Stimulated activated CD8-positive, alpha-beta memory T cell treated with anti-CD3 and anti-CD28 coated beads, Interleukin-7, amount 100 ng/mL, for 24 hours (primary cell): ENCODE measurements at regions not wholly inside any gene's neighbourhood (a gene's known extent, or its start where the extent isn't known, plus 50 kb on each side); places are given as distances from the start of the nearest gene placed in this dataset.

ENCODE experiments used
- DNase-seq: peaks from one replicate; pipeline ENCODE4 v3.0.0-alpha.2; 2020; ENCODE audit warnings: low read depth

GRCh38 chr21:28233536-28234220 is 759.0 kb downstream of the LTN1 start:
- no peak for DNase-seq

DNA sequence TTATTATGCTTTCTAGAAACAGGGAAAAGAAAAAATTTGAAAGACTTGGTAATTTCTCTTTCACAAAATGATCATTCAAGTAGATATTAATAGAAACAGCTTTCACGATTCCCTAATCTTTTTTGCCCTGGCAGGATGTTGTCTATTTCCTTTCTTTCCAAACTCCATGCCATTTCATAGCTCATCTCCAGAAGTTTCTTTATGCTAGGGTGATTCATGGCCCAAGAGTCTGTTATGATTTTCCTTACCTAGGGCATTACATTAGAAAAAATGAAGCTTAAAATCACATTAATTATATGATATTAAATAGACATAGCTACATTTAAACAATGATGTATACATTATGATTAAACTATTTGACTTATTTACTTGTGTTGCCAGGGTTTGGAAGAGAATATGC is 762.1 kb downstream of the LTN1 start:
- no peak for DNase-seq

DNA sequence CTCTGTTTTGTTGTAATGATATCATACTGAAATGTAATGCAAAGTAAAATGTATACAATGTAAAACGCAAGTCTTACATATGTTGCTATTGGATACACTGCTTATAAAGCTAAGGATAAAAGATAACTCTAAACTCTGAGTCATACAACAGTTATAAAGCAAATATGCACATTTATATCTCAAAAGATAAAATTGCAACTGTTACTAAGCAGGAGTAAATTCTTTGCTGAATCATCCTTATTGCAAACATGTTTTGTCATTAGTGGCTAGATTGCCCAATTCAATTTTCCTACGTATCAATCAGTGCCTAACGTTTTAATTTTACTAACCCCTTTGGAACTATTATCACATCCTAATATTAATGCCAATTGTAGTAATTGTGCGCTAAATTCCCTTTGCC is 762.9 kb downstream of the LTN1 start:
- no peak for DNase-seq

GRCh38 chr21:28228636-28228995 is 764.1 kb downstream of the LTN1 start:
- no peak for DNase-seq

DNA sequence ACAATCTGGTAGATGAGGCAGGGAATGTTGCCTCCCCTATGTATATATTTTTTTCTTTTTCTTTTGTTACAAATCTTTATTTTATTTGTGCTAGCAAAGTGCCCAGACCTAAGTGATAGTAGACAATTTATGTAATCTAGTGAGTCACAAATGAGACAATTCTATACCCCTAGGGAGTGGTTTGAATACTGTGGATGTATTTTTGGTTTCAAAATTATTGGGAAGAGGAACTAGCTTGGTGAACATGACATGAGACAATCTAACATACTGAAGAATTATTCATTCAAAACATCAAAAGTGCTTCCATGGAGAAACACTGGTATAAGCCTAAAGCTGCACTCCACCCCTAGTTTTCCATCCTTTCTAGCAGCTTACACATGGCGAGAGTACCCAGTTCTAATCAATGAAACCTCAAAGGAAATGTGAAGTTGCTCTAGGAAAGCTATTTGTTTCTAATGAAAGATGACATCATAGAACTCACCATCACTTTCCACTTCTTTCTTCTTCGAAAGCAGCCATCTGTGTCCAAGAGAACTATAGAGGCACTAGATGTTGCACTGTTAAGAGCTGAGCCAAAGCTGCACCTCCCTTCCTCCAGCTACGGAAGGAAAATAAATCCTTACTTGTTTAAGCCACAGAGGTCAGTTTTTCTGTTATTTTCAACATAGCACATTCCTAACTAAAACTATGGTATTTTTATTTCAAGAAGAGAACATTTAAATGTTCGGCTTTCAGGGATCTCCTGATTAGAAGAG is 764.6 kb downstream of the LTN1 start:
- no peak for DNase-seq

GRCh38 chr21:28226563-28226962 is 766.1 kb downstream of the LTN1 start:
- DNase-seq, result no peak

DNA sequence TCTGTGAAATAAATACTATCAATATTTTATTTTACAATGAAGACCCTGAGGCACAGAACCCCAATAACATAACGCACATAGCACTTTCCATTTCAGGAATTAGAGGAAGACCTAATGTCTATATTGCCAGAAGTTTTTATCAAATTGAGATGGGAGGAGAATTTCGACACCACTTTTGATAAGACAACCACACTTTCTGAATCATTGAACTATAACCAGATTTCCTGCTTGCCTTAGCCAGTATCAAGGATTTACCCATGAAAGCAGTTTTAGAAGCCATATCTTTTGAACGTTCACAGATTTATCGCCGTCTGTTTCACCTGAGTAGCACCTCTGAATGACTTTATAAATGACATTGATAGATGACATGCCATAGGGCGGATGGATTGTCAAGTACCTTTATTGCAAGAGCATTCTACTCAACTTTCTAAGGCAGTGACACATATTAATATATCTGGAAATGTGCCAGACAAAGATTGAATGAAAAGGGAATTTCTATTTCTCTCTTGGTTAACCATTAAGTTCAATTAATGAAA is 768.4 kb downstream of the LTN1 start:
- DNase-seq, result no peak

DNA sequence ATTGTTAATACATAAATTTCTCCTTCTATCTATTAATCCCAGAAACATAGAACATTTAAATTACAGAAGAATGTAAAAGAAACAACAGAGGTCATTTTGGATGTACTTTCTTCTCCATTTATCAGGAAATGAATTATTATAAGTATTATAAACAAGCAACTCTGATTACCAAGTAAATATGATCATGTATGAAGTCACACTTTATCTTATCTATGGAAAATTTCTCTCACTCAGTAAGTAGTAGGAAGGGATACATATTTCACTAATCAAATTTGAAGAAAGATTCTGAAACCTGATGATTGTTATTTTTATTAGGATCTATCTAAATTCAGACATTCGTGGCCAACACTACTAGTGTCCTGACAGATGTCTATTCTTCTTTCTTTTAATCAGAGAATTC is 770.7 kb downstream of the LTN1 start:
- no peak for DNase-seq

- no peak for DNase-seq
These were observed 772.0 kb downstream of the LTN1 start for GRCh38 chr21:28220680-28221079.

DNA sequence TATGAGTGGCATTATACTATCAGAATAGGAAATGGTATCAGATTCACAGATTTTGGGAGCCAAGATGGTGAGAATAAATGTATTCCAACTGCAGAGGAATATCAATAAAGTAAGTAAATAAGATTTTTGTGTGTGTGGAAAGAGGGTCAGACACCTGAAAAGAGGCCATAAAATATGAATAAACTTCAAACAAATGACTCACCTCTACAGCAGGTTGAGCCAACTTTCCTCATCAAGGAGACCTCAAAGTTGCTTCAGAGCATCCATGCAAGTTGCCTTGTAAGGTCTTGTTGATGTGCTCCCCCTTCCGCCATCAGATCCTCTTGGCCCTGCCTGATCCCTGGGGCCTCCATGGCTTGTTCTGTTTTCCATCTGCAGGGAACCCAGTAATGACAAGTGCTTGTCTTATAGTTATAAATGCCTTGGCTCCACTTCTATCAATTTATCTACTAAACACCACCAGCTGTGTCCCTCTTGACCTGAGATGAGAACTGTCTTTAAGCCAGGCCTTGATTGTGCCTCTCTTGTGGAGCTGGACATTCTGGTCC is 775.6 kb downstream of the LTN1 start:
- no peak for DNase-seq

DNA sequence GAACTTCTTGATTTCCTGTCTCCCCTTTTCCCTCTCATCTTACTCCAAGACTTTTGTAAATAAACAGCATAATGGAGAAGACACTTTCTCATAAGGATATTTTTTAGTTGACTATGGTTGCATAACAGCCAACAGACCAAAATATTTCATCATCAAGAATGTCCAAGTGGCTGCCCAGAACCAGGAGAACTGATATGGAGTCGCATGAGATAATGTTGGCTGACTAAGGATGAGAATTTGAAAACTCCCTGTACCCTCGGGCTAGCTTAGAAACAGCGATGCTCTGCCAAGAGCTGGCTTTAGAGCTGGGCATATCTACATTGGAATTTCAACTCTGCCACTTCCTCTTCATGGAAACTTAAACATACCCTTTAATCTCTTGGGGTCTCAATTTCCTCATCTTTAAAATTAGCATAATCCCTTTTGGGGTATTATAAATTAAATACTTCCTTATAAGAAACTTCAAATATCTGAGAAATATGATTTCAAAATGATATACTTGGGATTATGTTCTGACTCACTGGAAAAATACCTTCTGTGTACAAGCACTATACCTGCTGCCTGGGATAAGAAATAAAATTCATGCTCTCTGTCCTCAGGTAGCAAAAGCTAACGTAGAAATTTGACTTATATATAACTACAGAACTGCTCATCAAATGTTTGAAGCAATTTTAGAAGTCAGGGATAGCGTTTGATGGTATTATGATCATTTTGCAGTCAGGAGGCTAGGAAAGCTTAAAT is 777.3 kb downstream of the LTN1 start:
- DNase-seq, result no peak

DNA sequence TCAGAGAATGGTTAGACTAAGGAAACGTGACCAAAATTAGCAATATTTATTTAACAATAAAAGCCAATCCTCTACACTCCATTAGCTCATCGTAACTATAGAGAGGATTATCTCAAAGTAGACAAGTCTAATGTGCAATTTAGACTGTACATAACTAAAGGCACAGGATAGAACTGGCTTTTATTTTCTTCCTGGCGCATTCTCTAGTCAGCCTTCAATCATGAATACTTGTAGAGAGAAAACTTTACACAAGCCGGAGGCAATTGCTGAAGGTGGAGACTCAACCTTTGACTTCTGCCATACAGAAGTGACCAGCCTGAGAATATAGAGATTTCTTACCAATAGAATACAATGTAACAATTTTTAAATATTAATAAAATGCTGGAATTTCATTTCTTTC is 777.9 kb downstream of the LTN1 start:
- no peak for DNase-seq

DNA sequence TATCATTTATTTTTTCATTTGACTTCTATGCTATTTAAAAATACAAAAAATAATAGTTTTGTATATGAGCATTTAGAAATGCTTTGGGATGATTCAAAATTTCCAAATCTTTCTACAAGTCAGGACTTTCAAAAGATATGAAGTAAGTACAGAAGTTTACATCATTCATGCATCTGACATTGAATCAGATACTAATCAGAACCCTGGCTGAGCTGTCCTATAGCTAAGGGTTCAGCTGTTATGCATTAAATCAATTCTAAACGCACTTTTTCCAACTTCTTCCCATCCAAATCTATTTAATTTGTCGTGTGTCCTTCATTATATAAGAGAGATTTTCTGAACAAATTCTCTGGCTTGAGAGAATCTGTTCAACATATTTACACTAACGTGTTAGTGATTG is 779.4 kb downstream of the LTN1 start:
- no peak for DNase-seq

DNA sequence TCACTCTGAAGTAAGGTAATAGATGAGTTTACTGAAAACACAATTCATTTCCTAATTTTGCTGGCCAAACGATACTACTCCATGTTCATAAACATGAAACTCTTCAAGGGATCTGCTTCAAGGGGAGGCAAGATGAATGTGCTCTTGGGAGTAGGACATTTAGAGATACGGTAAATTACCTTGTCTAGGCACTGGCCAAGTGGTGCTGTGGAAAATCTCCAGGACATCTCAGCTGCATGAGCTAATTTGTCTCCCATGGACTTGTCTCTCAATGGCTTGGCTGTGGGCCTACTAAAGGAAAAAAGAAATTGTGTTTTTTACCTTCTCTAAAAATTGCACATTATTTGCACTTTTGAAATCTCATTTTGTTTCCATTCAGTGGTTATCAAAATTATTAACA is 780.6 kb downstream of the LTN1 start:
- DNase-seq, result no peak

- no peak for DNase-seq
These were observed 785.1 kb downstream of the LTN1 start for GRCh38 chr21:28207436-28208173.

GRCh38 chr21:28200726-28201125 is 792.0 kb downstream of the LTN1 start:
- DNase-seq, result no peak

- DNase-seq, result no peak
These were observed 795.7 kb downstream of the LTN1 start for GRCh38 chr21:28196981-28197380.

DNA sequence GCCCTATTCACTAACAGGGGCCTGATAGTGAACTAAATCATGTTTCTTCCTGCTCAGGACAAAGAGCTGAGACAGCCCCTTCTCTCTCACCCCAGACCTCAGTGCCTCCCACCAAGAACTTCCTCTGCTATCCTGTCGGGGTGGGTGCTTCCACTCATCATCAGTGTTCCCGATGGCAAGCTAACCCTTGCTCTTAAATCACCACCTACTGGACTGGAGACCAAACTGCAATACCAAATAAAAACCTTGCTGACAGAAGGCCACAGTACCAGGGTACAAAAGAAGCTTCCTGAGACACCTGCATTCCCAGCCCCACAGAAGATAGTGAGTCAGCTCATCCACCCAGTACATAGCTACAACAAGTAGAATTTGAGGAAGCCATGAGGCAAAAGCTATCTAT is 799.5 kb downstream of the LTN1 start:
- DNase-seq, result no peak

GRCh38 chr21:28186604-28187003 is 806.1 kb downstream of the LTN1 start:
- no peak for DNase-seq

GRCh38 chr21:28181730-28182129 is 810.9 kb downstream of the LTN1 start:
- DNase-seq, result no peak

GRCh38 chr21:28179136-28179535 is 813.5 kb downstream of the LTN1 start:
- DNase-seq, result no peak

- DNase-seq, result no peak
These were observed 815.6 kb downstream of the LTN1 start for GRCh38 chr21:28177124-28177523.
